ENCODE measurements at regions not wholly inside any gene's neighbourhood (a gene's known extent, or its start where the extent isn't known, plus 50 kb on each side); places are given as distances from the start of the nearest gene placed in this dataset.
A peak's percentile ranks its signal among the peaks of the same experiment; 100 is the strongest.

- no peaks in the 10 kb centered on the region for H3K27me3 Mint-ChIP-seq (ENCODE audit: low read depth)
- DNase-seq (ENCODE audit: low read depth, low spot score): no peak
- H3K4me1 Mint-ChIP-seq: no peaks in the 10 kb centered on the region
- TF ChIP-seq CTCF (conservative IDR thresholded peaks at IDR 0.05): peak; percentile 22
- no peak overlapping the region for H3K27ac Mint-ChIP-seq (ENCODE audit: unreplicated experiment)
- H3K9me3 Mint-ChIP-seq: peaks cover 2% of the 10 kb centered on the region
- no peak overlapping the region for H3K4me3 Mint-ChIP-seq
- H3K36me3 Mint-ChIP-seq (ENCODE audit: low read depth): no peaks in the 10 kb centered on the region
Measured at GRCh38 chr12:60501124-60501729, 905.4 kb downstream of the SLC16A7 start.

- Mint-ChIP-seq H3K4me1 (no peaks in the 10 kb centered on the region), H3K27ac (ENCODE audit: unreplicated experiment) (no peak overlapping the region), H3K9me3 (peaks cover 7% of the 10 kb centered on the region), H3K27me3 (ENCODE audit: low read depth) (no peaks in the 10 kb centered on the region), H3K4me3 (no peak overlapping the region), H3K36me3 (ENCODE audit: low read depth) (no peaks in the 10 kb centered on the region)
- no peak for TF ChIP-seq CTCF (conservative IDR thresholded peaks at IDR 0.05)
- no peak for DNase-seq (ENCODE audit: low read depth, low spot score)
Measured at GRCh38 chr12:60522684-60523400, 927.0 kb downstream of the SLC16A7 start.

GRCh38 chr12:60529261-60529660 lies 933.4 kb downstream of the SLC16A7 start:
- H3K27me3 Mint-ChIP-seq (ENCODE audit: low read depth): no peaks in the 10 kb centered on the region
- no peaks in the 10 kb centered on the region for H3K36me3 Mint-ChIP-seq (ENCODE audit: low read depth)
- H3K9me3 Mint-ChIP-seq: no peaks in the 10 kb centered on the region
- no peak for DNase-seq (ENCODE audit: low read depth, low spot score)
- no peak for TF ChIP-seq CTCF (conservative IDR thresholded peaks at IDR 0.05)
- no peak overlapping the region for H3K4me3 Mint-ChIP-seq
- H3K4me1 Mint-ChIP-seq: no peaks in the 10 kb centered on the region
- H3K27ac Mint-ChIP-seq (ENCODE audit: unreplicated experiment): no peak overlapping the region

- Mint-ChIP-seq H3K4me1 (no peaks in the 10 kb centered on the region), H3K27me3 (ENCODE audit: low read depth) (no peaks in the 10 kb centered on the region), H3K4me3 (no peak overlapping the region), H3K36me3 (ENCODE audit: low read depth) (no peaks in the 10 kb centered on the region), H3K9me3 (no peaks in the 10 kb centered on the region), H3K27ac (ENCODE audit: unreplicated experiment) (no peak overlapping the region)
- DNase-seq (ENCODE audit: low read depth, low spot score): no peak
- TF ChIP-seq CTCF (conservative IDR thresholded peaks at IDR 0.05): no peak
Measured at GRCh38 chr12:60529723-60530122, 933.9 kb downstream of the SLC16A7 start.

GRCh38 chr12:60535363-60535762 lies 939.5 kb downstream of the SLC16A7 start:
- peaks cover 18% of the 10 kb centered on the region for H3K4me1 Mint-ChIP-seq
- no peak for DNase-seq (ENCODE audit: low read depth, low spot score)
- H3K36me3 Mint-ChIP-seq (ENCODE audit: low read depth): no peaks in the 10 kb centered on the region
- no peaks in the 10 kb centered on the region for H3K9me3 Mint-ChIP-seq
- no peak overlapping the region for H3K4me3 Mint-ChIP-seq
- no peaks in the 10 kb centered on the region for H3K27me3 Mint-ChIP-seq (ENCODE audit: low read depth)
- TF ChIP-seq CTCF (conservative IDR thresholded peaks at IDR 0.05): no peak
- H3K27ac Mint-ChIP-seq (ENCODE audit: unreplicated experiment): no peak overlapping the region
